CD4-positive, alpha-beta T cell (primary cell): ENCODE measurements at regions not wholly inside any gene's neighbourhood (a gene's known extent, or its start where the extent isn't known, plus 50 kb on each side); places are given as distances from the start of the nearest gene placed in this dataset.

Experiments used
- ATAC-seq: fragments of 200-7000 bp; cut with Tn5 transposase; one replicate; pipeline ENCODE4 v1.10.0; 2022; ENCODE audit warnings: mild to moderate bottlenecking; ENCODE audit not compliant: poor library complexity
- CTCF ChIA-PET: fragments of 350-600 bp; sonication (Branson Sonifier 250); formaldehyde crosslinking; loops from one replicate; lab custom pipeline; 2021; ENCODE audit warnings: antibody characterized with exemption, inconsistent platforms; lab: Charles Lee
- POLR2A ChIA-PET: fragments of 350-600 bp; sonication (Branson Sonifier 250); formaldehyde crosslinking; loops from one replicate; lab custom pipeline; 2021; ENCODE audit warnings: antibody characterized with exemption, inconsistent platforms; lab: Charles Lee
- DNase-seq, 14 experiments: peaks; one replicate each; pipeline ENCODE4 v3.0.0-alpha.2; 2013 to 2020; ENCODE audit warnings: mixed read lengths in 2 of 14
- H3K27ac ChIP-seq, 2 donors: one replicate each; pipeline versions ENCODE4 v1.5.1 to v1.7.0; 2013; ENCODE audit warnings: low read length in 2 of 2, low read depth in 1 of 2, mild to moderate bottlenecking in 1 of 2
- H3K27me3 ChIP-seq, 2 experiments: 1 replicate in 1 of 2; 2 replicates in 1 of 2; pipeline versions ENCODE4 v1.6.1 to v1.7.0; 2013; ENCODE audit warnings: low read length in 2 of 2, control low read depth in 1 of 2, mild to moderate bottlenecking in 1 of 2, moderate library complexity in 1 of 2; ENCODE audit not compliant: insufficient read depth in 2 of 2, control insufficient read depth in 1 of 2
- H3K36me3 ChIP-seq: one replicate; pipeline ENCODE4 v1.6.1; 2013; ENCODE audit warnings: low read length, control low read depth; ENCODE audit not compliant: insufficient read depth
- H3K4me1 ChIP-seq: one replicate; pipeline ENCODE4 v1.6.1; 2013; ENCODE audit warnings: low read length, control low read depth; ENCODE audit not compliant: insufficient read depth
- H3K4me3 ChIP-seq: one replicate; pipeline ENCODE4 v1.5.1; 2013; ENCODE audit warnings: mild to moderate bottlenecking, low read length, moderate library complexity
- H3K9me3 ChIP-seq, 2 experiments: 1 replicate in 1 of 2; 2 replicates in 1 of 2; pipeline versions ENCODE4 v1.6.1 to v1.7.0; 2013; ENCODE audit warnings: low read length in 2 of 2, mild to moderate bottlenecking in 2 of 2, control low read depth in 1 of 2, moderate library complexity in 1 of 2; ENCODE audit not compliant: control insufficient read depth in 1 of 2, insufficient read depth in 1 of 2
- H3K27ac Mint-ChIP-seq: one replicate; pipeline ENCODE4 v1.8.0; 2020; ENCODE audit warnings: mixed read lengths
- H3K27me3 Mint-ChIP-seq: one replicate; pipeline ENCODE4 v1.8.0; 2021; ENCODE audit warnings: mixed read lengths
- H3K36me3 Mint-ChIP-seq: one replicate; pipeline ENCODE4 v1.8.0; 2021; ENCODE audit warnings: low read depth, mixed read lengths
- H3K4me1 Mint-ChIP-seq: one replicate; pipeline ENCODE4 v1.8.0; 2021; ENCODE audit warnings: low read depth, mixed read lengths
- H3K4me3 Mint-ChIP-seq: one replicate; pipeline ENCODE4 v1.8.0; 2020; ENCODE audit warnings: mild to moderate bottlenecking, mixed read lengths
- H3K9me3 Mint-ChIP-seq: one replicate; pipeline ENCODE4 v1.8.0; 2020; ENCODE audit warnings: mixed read lengths
- CTCF ChIP-seq: fragments of 200-600 bp; IDR thresholded peaks from one replicate; pipeline ENCODE4 v1.8.0; 2022; ENCODE audit warnings: antibody characterized with exemption, mild to moderate bottlenecking
- intact Hi-C, 2 experiments: fragments of 100-400 bp; cut with DNase I in 1 of 2; cut with micrococcal nuclease in 1 of 2; formaldehyde crosslinking; loops; one replicate each; pipeline versions ENCODE4 v1.15.1 to v1.9.0; 2023 to 2025; cut with DNase I, micrococcal nuclease

GRCh38 chr9:102456562-102456961, 538.6 kb upstream of the CYLC2 start:
- Histone ChIP-seq H3K27me3 (no peaks in the 10 kb centered on the region), H3K36me3 (no peaks in the 10 kb centered on the region), H3K9me3 (peaks cover 0 to 5% of the 10 kb centered on the region in 2 experiments), H3K27ac (no peak overlapping the region), H3K4me3 (no peak overlapping the region), H3K4me1 (no peaks in the 10 kb centered on the region)
- TF ChIP-seq CTCF = no peak
- no peak for ATAC-seq
- H3K9me3 Mint-ChIP-seq = peaks cover 2% of the 10 kb centered on the region
- no peak overlapping the region for H3K4me3 Mint-ChIP-seq
- DNase-seq = no peak
- no peaks in the 10 kb centered on the region for H3K27me3 Mint-ChIP-seq
- no peak overlapping the region for H3K27ac Mint-ChIP-seq
- intact Hi-C loops = no loop called here
- ChIA-PET CTCF (no interaction called here), POLR2A (no interaction called here)
- H3K36me3 Mint-ChIP-seq = no peaks in the 10 kb centered on the region
- no peaks in the 10 kb centered on the region for H3K4me1 Mint-ChIP-seq

- no peak for TF ChIP-seq CTCF
- no peaks in the 10 kb centered on the region for H3K36me3 Mint-ChIP-seq
- H3K4me3 ChIP-seq = no peak overlapping the region
- DNase-seq (no peak), ATAC-seq (no peak)
- H3K9me3 Mint-ChIP-seq = peaks cover 7% of the 10 kb centered on the region
- intact Hi-C loops = no loop called here
- H3K4me1 Mint-ChIP-seq = no peaks in the 10 kb centered on the region
- no peak overlapping the region for H3K27ac ChIP-seq
- H3K27me3 ChIP-seq = no peaks in the 10 kb centered on the region
- no peaks in the 10 kb centered on the region for H3K36me3 ChIP-seq
- ChIA-PET POLR2A (no interaction called here), CTCF (no interaction called here)
- no peaks in the 10 kb centered on the region for H3K9me3 ChIP-seq
- no peak overlapping the region for H3K4me3 Mint-ChIP-seq
- no peak overlapping the region for H3K27ac Mint-ChIP-seq
- no peaks in the 10 kb centered on the region for H3K4me1 ChIP-seq
- H3K27me3 Mint-ChIP-seq = no peaks in the 10 kb centered on the region
These were observed 549.2 kb upstream of the CYLC2 start for GRCh38 chr9:102445906-102446305.

- no peaks in the 10 kb centered on the region for H3K9me3 ChIP-seq
- Mint-ChIP-seq H3K27me3 (no peaks in the 10 kb centered on the region), H3K4me1 (no peaks in the 10 kb centered on the region), H3K27ac (no peak overlapping the region), H3K4me3 (no peak overlapping the region), H3K36me3 (no peaks in the 10 kb centered on the region), H3K9me3 (peaks cover 5% of the 10 kb centered on the region)
- ChIA-PET CTCF (no interaction called here), POLR2A (no interaction called here)
- no peak overlapping the region for H3K27ac ChIP-seq
- no peak for ATAC-seq
- H3K36me3 ChIP-seq = no peaks in the 10 kb centered on the region
- H3K27me3 ChIP-seq = no peaks in the 10 kb centered on the region
- intact Hi-C loops = no loop called here
- no peak for TF ChIP-seq CTCF
- no peaks in the 10 kb centered on the region for H3K4me1 ChIP-seq
- no peak for DNase-seq
- H3K4me3 ChIP-seq = no peak overlapping the region
These were observed 549.9 kb upstream of the CYLC2 start for GRCh38 chr9:102445181-102445747.
